Uterus (tissue), 2 donors: ENCODE measurements at regions not wholly inside any gene's neighbourhood (a gene's known extent, or its start where the extent isn't known, plus 50 kb on each side); places are given as distances from the start of the nearest gene placed in this dataset.

Source experiments
- POLR2A ChIP-seq, 2 donors: fragments of 450-650 bp; IDR thresholded peaks; one replicate each; pipeline ENCODE4 v1.6.1; 2016; ENCODE audit warnings: antibody characterized with exemption in 2 of 2, mild to moderate bottlenecking in 1 of 2, moderate library complexity in 1 of 2
- TF ChIP-seq, protein P1 (sequence below), 4 experiments: fragments of 200-600 bp in 2 of 4; fragments of 450-650 bp in 2 of 4; sonication (generic) in 2 of 4; IDR thresholded peaks; one replicate each; pipeline ENCODE4 v1.5.1; 2016 to 2019; ENCODE audit warnings: antibody characterized with exemption in 4 of 4, mild to moderate bottlenecking in 2 of 4, moderate library complexity in 1 of 4

DNA sequence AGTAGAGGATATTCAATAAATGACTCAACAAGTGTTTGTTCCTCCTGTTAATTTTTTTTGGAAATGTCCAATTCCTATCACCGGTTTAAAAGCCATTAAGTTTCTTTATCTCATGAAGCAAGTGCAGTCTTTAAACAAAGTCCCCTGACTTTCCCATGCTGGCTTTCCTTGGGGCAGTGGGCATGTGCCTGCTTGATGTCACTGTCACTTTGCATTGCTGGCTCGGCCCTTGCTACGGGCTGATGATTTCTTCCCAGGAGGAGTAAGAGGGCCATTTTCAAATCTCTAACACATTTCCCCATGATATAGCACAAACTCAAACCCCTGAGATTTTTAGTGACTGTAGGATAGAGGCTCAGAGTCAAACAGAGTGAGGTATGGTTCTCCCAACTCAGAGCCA lies 275.8 kb upstream of the TENM3 start:
- TF ChIP-seq POLR2A (IDR thresholded peaks at IDR 0.05): no peak
- TF ChIP-seq, protein P1, sequence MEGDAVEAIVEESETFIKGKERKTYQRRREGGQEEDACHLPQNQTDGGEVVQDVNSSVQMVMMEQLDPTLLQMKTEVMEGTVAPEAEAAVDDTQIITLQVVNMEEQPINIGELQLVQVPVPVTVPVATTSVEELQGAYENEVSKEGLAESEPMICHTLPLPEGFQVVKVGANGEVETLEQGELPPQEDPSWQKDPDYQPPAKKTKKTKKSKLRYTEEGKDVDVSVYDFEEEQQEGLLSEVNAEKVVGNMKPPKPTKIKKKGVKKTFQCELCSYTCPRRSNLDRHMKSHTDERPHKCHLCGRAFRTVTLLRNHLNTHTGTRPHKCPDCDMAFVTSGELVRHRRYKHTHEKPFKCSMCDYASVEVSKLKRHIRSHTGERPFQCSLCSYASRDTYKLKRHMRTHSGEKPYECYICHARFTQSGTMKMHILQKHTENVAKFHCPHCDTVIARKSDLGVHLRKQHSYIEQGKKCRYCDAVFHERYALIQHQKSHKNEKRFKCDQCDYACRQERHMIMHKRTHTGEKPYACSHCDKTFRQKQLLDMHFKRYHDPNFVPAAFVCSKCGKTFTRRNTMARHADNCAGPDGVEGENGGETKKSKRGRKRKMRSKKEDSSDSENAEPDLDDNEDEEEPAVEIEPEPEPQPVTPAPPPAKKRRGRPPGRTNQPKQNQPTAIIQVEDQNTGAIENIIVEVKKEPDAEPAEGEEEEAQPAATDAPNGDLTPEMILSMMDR (IDR thresholded peaks at IDR 0.05): no peak
